Mucosa of gallbladder (tissue), 1 donor: ENCODE measurements at regions not wholly inside any gene's neighbourhood (a gene's known extent, or its start where the extent isn't known, plus 50 kb on each side); places are given as distances from the start of the nearest gene placed in this dataset.
A peak's percentile ranks its signal among the peaks of the same experiment; 100 is the strongest.
"Not testable (repeated sequence)": the region's sequence is repeated elsewhere in the genome, so short reads cannot be mapped to it uniquely, and the experiment has no call there.

Experiments
- DNase-seq: peaks from one replicate; pipeline ENCODE4 v3.0.0-alpha.2; 2020; ENCODE audit warnings: low spot score
- donor health status: DM: no; HTN: no; CAD: no.

GRCh38 chr20:53818457-53819177 lies 225.0 kb upstream of the ZNF217 start:
- no peak for DNase-seq

GRCh38 chr20:53817513-53817912 lies 223.9 kb upstream of the ZNF217 start:
- not testable (repeated sequence) for DNase-seq

- no peak for DNase-seq
Observed at GRCh38 chr20:53816872-53817398, 223.3 kb upstream of the ZNF217 start.

- no peak for DNase-seq
Observed at GRCh38 chr20:53815509-53815908, 221.9 kb upstream of the ZNF217 start.

GRCh38 chr20:53814060-53814459 lies 220.4 kb upstream of the ZNF217 start:
- no peak for DNase-seq

GRCh38 chr20:53813636-53814035 lies 220.0 kb upstream of the ZNF217 start:
- DNase-seq: no peak

GRCh38 chr20:53811577-53811976 lies 217.9 kb upstream of the ZNF217 start:
- DNase-seq: no peak

- no peak for DNase-seq
Observed at GRCh38 chr20:53810661-53811355, 217.2 kb upstream of the ZNF217 start.

GRCh38 chr20:53809728-53810365 lies 216.2 kb upstream of the ZNF217 start:
- no peak for DNase-seq

- DNase-seq: no peak
Observed at GRCh38 chr20:53809217-53809616, 215.6 kb upstream of the ZNF217 start.

GRCh38 chr20:53808733-53809132 lies 215.1 kb upstream of the ZNF217 start:
- no peak for DNase-seq

GRCh38 chr20:53808302-53808701 lies 214.7 kb upstream of the ZNF217 start:
- DNase-seq: not testable (repeated sequence)

GRCh38 chr20:53806683-53807401 lies 213.2 kb upstream of the ZNF217 start:
- no peak for DNase-seq

- DNase-seq: no peak
Observed at GRCh38 chr20:53805895-53806384, 212.3 kb upstream of the ZNF217 start.

GRCh38 chr20:53804920-53805894 lies 211.6 kb upstream of the ZNF217 start:
- no peak for DNase-seq

- DNase-seq: not testable (repeated sequence)
Observed at GRCh38 chr20:53804308-53804707, 210.7 kb upstream of the ZNF217 start.

GRCh38 chr20:53803492-53804155 lies 210.0 kb upstream of the ZNF217 start:
- no peak for DNase-seq

GRCh38 chr20:53801609-53802370 lies 208.2 kb upstream of the ZNF217 start:
- no peak for DNase-seq

- DNase-seq: peak; percentile 20
Observed at GRCh38 chr20:53800883-53801604, 207.4 kb upstream of the ZNF217 start.
